ENCODE measurements at regions not wholly inside any gene's neighbourhood (a gene's known extent, or its start where the extent isn't known, plus 50 kb on each side); places are given as distances from the start of the nearest gene placed in this dataset.

- TF ChIP-seq CTCF (optimal IDR thresholded peaks at IDR 0.05 in 1 of 3, IDR thresholded peaks at IDR 0.05 in 1 of 3, conservative IDR thresholded peaks at IDR 0.05 in 1 of 3; ENCODE audit: extremely low read depth in 1 of 3, insufficient read depth in 2 of 3, low read length in 3 of 3) = no peak
- TF ChIP-seq EZH2 (IDR thresholded peaks at IDR 0.05; ENCODE audit: low read length) = no peak
Observed at GRCh38 chr14:104432611-104433231, 146.8 kb upstream of the C14orf180 start.
